ENCODE measurements at regions not wholly inside any gene's neighbourhood (a gene's known extent, or its start where the extent isn't known, plus 50 kb on each side); places are given as distances from the start of the nearest gene placed in this dataset.
"Not testable (repeated sequence)": the region's sequence is repeated elsewhere in the genome, so short reads cannot be mapped to it uniquely, and the experiment has no call there.

DNA sequence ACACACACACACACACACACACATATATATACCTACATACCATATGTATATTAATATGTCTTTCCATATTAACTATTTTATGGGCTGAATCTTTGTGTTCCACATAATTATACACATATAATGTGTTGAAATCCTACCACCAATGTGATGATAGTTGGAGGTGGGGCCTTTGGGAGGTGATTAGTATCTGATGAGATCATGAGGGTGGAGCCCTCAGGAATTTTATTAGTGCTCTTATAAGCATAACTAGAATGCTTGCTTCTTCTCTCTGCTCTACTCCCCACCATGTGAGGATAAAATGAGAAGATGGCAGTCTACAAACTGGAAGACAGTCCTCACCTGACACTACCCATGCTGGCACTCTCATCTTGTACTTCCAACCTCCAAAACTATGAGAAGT lies 1193.5 kb upstream of the FLRT2 start:
- TF ChIP-seq, protein P1, sequence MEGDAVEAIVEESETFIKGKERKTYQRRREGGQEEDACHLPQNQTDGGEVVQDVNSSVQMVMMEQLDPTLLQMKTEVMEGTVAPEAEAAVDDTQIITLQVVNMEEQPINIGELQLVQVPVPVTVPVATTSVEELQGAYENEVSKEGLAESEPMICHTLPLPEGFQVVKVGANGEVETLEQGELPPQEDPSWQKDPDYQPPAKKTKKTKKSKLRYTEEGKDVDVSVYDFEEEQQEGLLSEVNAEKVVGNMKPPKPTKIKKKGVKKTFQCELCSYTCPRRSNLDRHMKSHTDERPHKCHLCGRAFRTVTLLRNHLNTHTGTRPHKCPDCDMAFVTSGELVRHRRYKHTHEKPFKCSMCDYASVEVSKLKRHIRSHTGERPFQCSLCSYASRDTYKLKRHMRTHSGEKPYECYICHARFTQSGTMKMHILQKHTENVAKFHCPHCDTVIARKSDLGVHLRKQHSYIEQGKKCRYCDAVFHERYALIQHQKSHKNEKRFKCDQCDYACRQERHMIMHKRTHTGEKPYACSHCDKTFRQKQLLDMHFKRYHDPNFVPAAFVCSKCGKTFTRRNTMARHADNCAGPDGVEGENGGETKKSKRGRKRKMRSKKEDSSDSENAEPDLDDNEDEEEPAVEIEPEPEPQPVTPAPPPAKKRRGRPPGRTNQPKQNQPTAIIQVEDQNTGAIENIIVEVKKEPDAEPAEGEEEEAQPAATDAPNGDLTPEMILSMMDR (IDR thresholded peaks at IDR 0.05), result no peak
- no peak for DNase-seq (ENCODE audit: low spot score in 2 of 2)
- H3K4me3 ChIP-seq (ENCODE audit: low read depth, poor library complexity, severe bottlenecking), result no peak overlapping the region
- intact Hi-C loops (cut with DNase I; ENCODE audit: low total_unique reads), result no loop called here

DNA sequence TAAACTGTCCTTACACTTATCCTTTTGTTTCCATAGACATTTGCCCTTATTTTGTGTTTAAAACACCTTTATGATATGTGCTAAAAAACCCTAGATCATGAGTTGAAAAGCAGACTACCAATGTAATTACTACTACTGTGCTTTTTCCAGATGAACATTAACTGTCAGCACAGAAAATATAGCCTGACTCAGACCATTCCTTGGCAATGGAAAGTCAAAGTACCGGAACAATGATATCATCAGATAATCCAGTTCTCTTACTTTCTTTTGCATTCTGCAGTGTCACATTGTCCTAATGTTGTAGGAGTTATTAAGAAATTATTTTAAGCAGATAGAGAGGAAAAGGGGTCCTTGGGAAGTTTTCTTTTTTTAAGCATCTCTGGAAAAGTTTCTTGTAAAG lies 1189.0 kb upstream of the FLRT2 start:
- TF ChIP-seq, protein P1 (IDR thresholded peaks at IDR 0.05), result no peak
- no peak for TF ChIP-seq POLR2A (IDR thresholded peaks at IDR 0.05)
- DNase-seq (ENCODE audit: low spot score in 2 of 2), result no peak
- WGBS, 2 donors, result 31 to 33% methylated on average over 1 of the region's 1 CpG
- H3K4me3 ChIP-seq (ENCODE audit: low read depth, poor library complexity, severe bottlenecking), result no peak overlapping the region
- intact Hi-C loops (cut with DNase I; ENCODE audit: low total_unique reads), result no loop called here

DNA sequence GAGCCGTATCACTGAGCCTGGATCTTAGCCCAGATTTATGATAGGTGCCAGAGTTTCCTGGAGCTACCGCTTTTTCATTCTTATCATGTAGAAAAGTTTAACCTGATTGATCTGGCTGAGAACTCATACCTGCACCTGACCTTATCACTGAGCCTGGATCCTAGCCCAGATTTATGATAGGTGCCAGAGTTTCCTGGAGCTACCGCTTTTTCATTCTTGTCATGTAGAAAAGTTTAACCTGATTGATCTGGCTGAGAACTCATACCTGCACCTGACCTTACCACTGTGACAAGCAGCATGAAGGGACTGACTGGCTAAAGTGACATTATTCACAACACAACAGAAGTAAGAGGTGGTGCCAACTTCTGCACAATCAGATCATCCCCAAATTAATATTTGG lies 1188.1 kb upstream of the FLRT2 start:
- DNase-seq (ENCODE audit: low spot score in 2 of 2); intact Hi-C loops (cut with DNase I; ENCODE audit: low total_unique reads); H3K4me3 ChIP-seq (ENCODE audit: low read depth, poor library complexity, severe bottlenecking): not testable (repeated sequence)
- WGBS, 2 donors, result 67 to 78% methylated on average over 3 of the region's 3 CpGs

DNA sequence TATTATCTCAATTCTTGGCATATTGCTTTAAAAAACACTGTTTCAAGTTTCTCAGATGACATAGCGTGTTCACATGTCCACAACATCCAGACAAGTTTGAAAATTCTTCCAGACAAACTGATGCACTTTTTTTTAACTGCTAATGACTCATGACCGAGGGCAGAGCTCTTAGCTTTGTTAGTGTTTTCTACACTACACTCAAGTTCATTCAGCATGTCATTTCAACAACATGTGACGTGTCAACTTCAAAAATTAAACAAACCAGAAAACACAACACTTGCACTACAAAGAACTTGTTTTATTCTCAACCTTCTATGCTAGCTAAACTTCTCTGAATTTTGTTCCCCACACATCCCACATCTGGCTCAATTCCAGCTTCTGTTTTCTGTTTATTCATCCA lies 1186.3 kb upstream of the FLRT2 start:
- DNase-seq (ENCODE audit: low spot score in 2 of 2), result no peak
- no peak overlapping the region for H3K4me3 ChIP-seq (ENCODE audit: low read depth, poor library complexity, severe bottlenecking)
- WGBS, 2 donors, result 48 to 52% methylated on average over 3 of the region's 3 CpGs
- intact Hi-C loops (cut with DNase I; ENCODE audit: low total_unique reads), result no loop called here
- TF ChIP-seq POLR2A (IDR thresholded peaks at IDR 0.05), result no peak
- TF ChIP-seq, protein P1 (IDR thresholded peaks at IDR 0.05), result no peak

DNA sequence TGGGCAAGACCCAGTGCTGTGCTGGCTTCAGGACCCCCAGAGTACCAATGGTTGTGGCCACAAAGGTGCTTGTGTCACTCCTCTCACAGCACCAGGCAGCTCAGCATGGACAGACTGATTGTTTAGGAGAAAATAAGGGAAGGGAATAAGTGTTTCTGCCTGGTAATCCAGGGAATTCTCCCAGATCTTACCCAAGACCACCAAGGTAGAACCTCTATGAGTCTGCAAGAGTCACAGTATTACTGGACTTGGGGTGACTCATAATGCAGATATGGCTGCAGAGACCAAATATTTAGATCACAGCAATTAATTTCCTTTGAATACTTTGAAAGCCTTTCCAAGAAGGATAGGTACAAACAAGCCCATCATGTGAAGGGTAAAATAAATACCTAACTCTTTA lies 1178.3 kb upstream of the FLRT2 start:
- no peak for DNase-seq (ENCODE audit: low spot score in 2 of 2)
- intact Hi-C loops (cut with DNase I; ENCODE audit: low total_unique reads), result no loop called here
- H3K4me3 ChIP-seq (ENCODE audit: low read depth, poor library complexity, severe bottlenecking), result no peak overlapping the region
- no peak for TF ChIP-seq POLR2A (IDR thresholded peaks at IDR 0.05)
- TF ChIP-seq, protein P1 (IDR thresholded peaks at IDR 0.05), result no peak

DNA sequence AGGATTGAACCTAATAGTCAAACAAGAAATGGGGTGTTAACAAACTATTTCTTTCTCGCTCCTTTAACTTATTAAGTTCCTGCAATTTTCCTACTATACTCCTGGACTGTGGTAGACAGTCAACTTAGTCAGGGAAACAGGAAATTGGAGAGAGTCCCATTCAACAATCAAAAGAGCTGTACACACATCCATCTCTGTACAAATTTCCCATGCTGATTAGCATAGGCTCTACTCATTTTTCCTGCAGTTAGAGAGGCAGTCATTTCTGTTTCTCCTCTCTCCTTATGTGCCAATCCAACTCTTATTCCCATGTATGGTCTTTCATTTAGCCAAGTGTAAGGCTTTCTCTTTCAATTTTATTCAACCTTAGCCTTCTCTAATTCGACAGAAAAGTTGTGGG lies 1168.5 kb upstream of the FLRT2 start:
- intact Hi-C loops (cut with DNase I; ENCODE audit: low total_unique reads), result no loop called here
- no peak overlapping the region for H3K4me3 ChIP-seq (ENCODE audit: low read depth, poor library complexity, severe bottlenecking)
- 70 to 78% methylated on average over 2 of the region's 2 CpGs for WGBS, 2 donors
- no peak for DNase-seq (ENCODE audit: low spot score in 2 of 2)
- TF ChIP-seq, protein P1 (IDR thresholded peaks at IDR 0.05), result no peak
- no peak for TF ChIP-seq POLR2A (IDR thresholded peaks at IDR 0.05)

DNA sequence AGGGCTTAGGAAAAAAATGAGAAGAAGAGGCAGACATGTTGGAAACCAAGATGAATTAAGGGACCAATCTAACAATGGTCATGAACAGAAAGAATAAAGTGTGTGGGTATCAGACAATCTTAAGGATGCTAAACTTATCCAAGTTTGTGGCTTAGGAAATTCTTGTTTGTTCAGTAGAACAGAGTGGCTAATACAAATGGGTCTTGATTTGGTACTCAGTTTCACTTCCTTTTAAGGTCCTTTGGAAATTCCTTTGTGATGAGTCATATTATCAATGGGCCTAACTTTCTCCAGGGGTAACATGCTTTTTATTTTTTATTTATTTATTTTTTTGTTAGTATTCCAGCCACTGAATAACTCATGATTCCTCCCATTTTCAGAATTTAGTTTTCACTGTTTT lies 1154.7 kb upstream of the FLRT2 start:
- no peak overlapping the region for H3K4me3 ChIP-seq (ENCODE audit: low read depth, poor library complexity, severe bottlenecking)
- no peak for DNase-seq (ENCODE audit: low spot score in 2 of 2)
- TF ChIP-seq POLR2A (IDR thresholded peaks at IDR 0.05), result no peak
- TF ChIP-seq, protein P1 (IDR thresholded peaks at IDR 0.05), result no peak
- intact Hi-C loops (cut with DNase I; ENCODE audit: low total_unique reads), result no loop called here
